Type B pancreatic cell (in vitro differentiated cells): ENCODE measurements at regions not wholly inside any gene's neighbourhood (a gene's known extent, or its start where the extent isn't known, plus 50 kb on each side); places are given as distances from the start of the nearest gene placed in this dataset.

ENCODE experiments used
- DNase-seq: peaks from one replicate; pipeline ENCODE4 v3.0.0; 2021; ENCODE audit warnings: mixed read lengths; ENCODE audit not compliant: unreplicated experiment; ENCODE audit errors: extremely low spot score
- H3K27ac Mint-ChIP-seq: 2 replicates; pipeline ENCODE4 v1.8.0; 2021; ENCODE audit warnings: mild to moderate bottlenecking, mixed read lengths
- H3K27me3 Mint-ChIP-seq: 2 replicates; pipeline ENCODE4 v1.8.0; 2021; ENCODE audit warnings: mixed read lengths
- H3K36me3 Mint-ChIP-seq: 2 replicates; pipeline ENCODE4 v1.8.0; 2021; ENCODE audit warnings: mixed read lengths
- H3K4me1 Mint-ChIP-seq: one replicate; pipeline ENCODE4 v1.8.0; 2021; ENCODE audit warnings: mixed read lengths; ENCODE audit not compliant: unreplicated experiment
- H3K4me3 Mint-ChIP-seq: 2 replicates; pipeline ENCODE4 v1.8.0; 2021; ENCODE audit warnings: mild to moderate bottlenecking, mixed read lengths
- H3K9me3 Mint-ChIP-seq: 2 replicates; pipeline ENCODE4 v1.8.0; 2021; ENCODE audit warnings: mixed read lengths
- CTCF ChIP-seq: fragments of 200-600 bp; sonication (generic); conservative IDR thresholded peaks from 2 replicates; pipeline ENCODE4 v1.5.0; 2021; ENCODE audit warnings: antibody characterized with exemption, mild to moderate bottlenecking

GRCh38 chr2:66683599-66683998 is 248.7 kb downstream of the MEIS1 start:
- DNase-seq, result no peak
- Mint-ChIP-seq H3K27me3 (no peaks in the 10 kb centered on the region), H3K9me3 (no peaks in the 10 kb centered on the region), H3K27ac (no peak overlapping the region), H3K4me3 (no peak overlapping the region), H3K4me1 (peaks cover 52% of the 10 kb centered on the region), H3K36me3 (no peaks in the 10 kb centered on the region)
- TF ChIP-seq CTCF, result no peak

- no peak overlapping the region for H3K4me3 Mint-ChIP-seq
- H3K9me3 Mint-ChIP-seq, result no peaks in the 10 kb centered on the region
- no peak for DNase-seq
- no peak for TF ChIP-seq CTCF
- H3K27me3 Mint-ChIP-seq, result no peaks in the 10 kb centered on the region
- H3K27ac Mint-ChIP-seq, result no peak overlapping the region
- H3K36me3 Mint-ChIP-seq, result no peaks in the 10 kb centered on the region
- peaks cover 53% of the 10 kb centered on the region for H3K4me1 Mint-ChIP-seq
Observed at GRCh38 chr2:66684289-66684688, 249.4 kb downstream of the MEIS1 start.

- TF ChIP-seq CTCF, result no peak
- H3K4me1 Mint-ChIP-seq, result peaks cover 57% of the 10 kb centered on the region
Observed at GRCh38 chr2:66686755-66687154, 251.8 kb downstream of the MEIS1 start.

GRCh38 chr2:66688951-66689350 is 254.0 kb downstream of the MEIS1 start:
- DNase-seq, result no peak
- Mint-ChIP-seq H3K27ac (no peak overlapping the region), H3K4me1 (peaks cover 48% of the 10 kb centered on the region), H3K9me3 (no peaks in the 10 kb centered on the region), H3K27me3 (no peaks in the 10 kb centered on the region), H3K4me3 (peak overlapping the region; percentile 62), H3K36me3 (no peaks in the 10 kb centered on the region)
- TF ChIP-seq CTCF, result no peak

More at GRCh38 chr2:66686755-66687154, 251.8 kb downstream of the MEIS1 start:
- Mint-ChIP-seq H3K36me3 (no peaks in the 10 kb centered on the region), H3K27me3 (no peaks in the 10 kb centered on the region), H3K9me3 (no peaks in the 10 kb centered on the region), H3K4me3 (peak overlapping the region; percentile 5), H3K27ac (no peak overlapping the region)
- DNase-seq, result no peak

GRCh38 chr2:66689456-66690051 is 254.6 kb downstream of the MEIS1 start:
- Mint-ChIP-seq H3K4me1 (peaks cover 54% of the 10 kb centered on the region), H3K27me3 (no peaks in the 10 kb centered on the region), H3K9me3 (no peaks in the 10 kb centered on the region), H3K27ac (no peak overlapping the region), H3K36me3 (no peaks in the 10 kb centered on the region), H3K4me3 (peak overlapping the region; percentile 62)
- TF ChIP-seq CTCF, result no peak
- DNase-seq, result no peak
